ENCODE measurements at regions not wholly inside any gene's neighbourhood (a gene's known extent, or its start where the extent isn't known, plus 50 kb on each side); places are given as distances from the start of the nearest gene placed in this dataset.

GRCh38 chr7:131944556-131945069, 388.2 kb upstream of the PODXL start:
- no peaks in the 10 kb centered on the region for H3K36me3 ChIP-seq (ENCODE audit: control insufficient read depth, insufficient read depth, low read length)

More at GRCh38 chr7:131944556-131945069, 388.2 kb upstream of the PODXL start:
- TF ChIP-seq TRIM28 (IDR thresholded peaks at IDR 0.05) (no peak), RBM17 (IDR thresholded peaks at IDR 0.05; ENCODE audit: borderline replicate concordance, low read depth, low read length) (no peak), HMG20B (CRISPR knock-in tag; IDR thresholded peaks at IDR 0.05) (no peak), FOXP1 (CRISPR knock-in tag; IDR thresholded peaks at IDR 0.05) (no peak), NR1H2 (CRISPR knock-in tag; IDR thresholded peaks at IDR 0.05) (no peak), FOXK2 (conservative IDR thresholded peaks at IDR 0.05 in 1 of 2, IDR thresholded peaks at IDR 0.05 in 1 of 2; ENCODE audit: low read depth in 2 of 2) (no peak), PHB (CRISPR knock-in tag; IDR thresholded peaks at IDR 0.05) (no peak), BACH1 (tag; IDR thresholded peaks at IDR 0.05) (no peak), ZNF124 (CRISPR knock-in tag; IDR thresholded peaks at IDR 0.05) (no peak), THRAP3 (IDR thresholded peaks at IDR 0.05; ENCODE audit: borderline replicate concordance) (no peak), SRSF7 (optimal IDR thresholded peaks at IDR 0.05; ENCODE audit: low read depth, low read length) (no peak), TCF7 (IDR thresholded peaks at IDR 0.05; ENCODE audit: borderline replicate concordance) (no peak), RNF2 (IDR thresholded peaks at IDR 0.05) (no peak), ZNF224 (CRISPR knock-in tag; IDR thresholded peaks at IDR 0.05) (no peak), ZNF707 (CRISPR knock-in tag; conservative IDR thresholded peaks at IDR 0.05) (no peak), WHSC1 (IDR thresholded peaks at IDR 0.05; ENCODE audit: low read length) (no peak), NR2C2 (CRISPR knock-in tag; IDR thresholded peaks at IDR 0.05) (no peak), NR2C2 (tag; IDR thresholded peaks at IDR 0.05) (no peak)
- TF ChIP-seq, protein P1, sequence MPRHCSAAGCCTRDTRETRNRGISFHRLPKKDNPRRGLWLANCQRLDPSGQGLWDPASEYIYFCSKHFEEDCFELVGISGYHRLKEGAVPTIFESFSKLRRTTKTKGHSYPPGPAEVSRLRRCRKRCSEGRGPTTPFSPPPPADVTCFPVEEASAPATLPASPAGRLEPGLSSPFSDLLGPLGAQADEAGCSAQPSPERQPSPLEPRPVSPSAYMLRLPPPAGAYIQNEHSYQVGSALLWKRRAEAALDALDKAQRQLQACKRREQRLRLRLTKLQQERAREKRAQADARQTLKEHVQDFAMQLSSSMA (CRISPR knock-in tag; IDR thresholded peaks at IDR 0.05) = no peak
- TF ChIP-seq, protein P2, sequence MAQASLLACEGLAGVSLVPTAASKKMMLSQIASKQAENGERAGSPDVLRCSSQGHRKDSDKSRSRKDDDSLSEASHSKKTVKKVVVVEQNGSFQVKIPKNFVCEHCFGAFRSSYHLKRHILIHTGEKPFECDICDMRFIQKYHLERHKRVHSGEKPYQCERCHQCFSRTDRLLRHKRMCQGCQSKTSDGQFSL (CRISPR knock-in tag; IDR thresholded peaks at IDR 0.05) = no peak
- TF ChIP-seq, protein P2 (tag; IDR thresholded peaks at IDR 0.05) = no peak
- BruUV-seq (replicated peaks) = no TSS peak
- Histone ChIP-seq H3K27me3 (ENCODE audit: control insufficient read depth in 2 of 2, insufficient read depth in 2 of 2, low read length in 2 of 2) (peaks cover 0 to 43% of the 10 kb centered on the region in 2 experiments; a peak in 3 of 5 replicates), H3K27ac (ENCODE audit: extremely low read depth, low read depth, low read length) (no peak overlapping the region), H3K4me1 (replicated peaks in 1 of 2; ENCODE audit: control insufficient read depth in 2 of 2, insufficient read depth in 2 of 2, low read length in 2 of 2) (peaks cover 0 to 7% of the 10 kb centered on the region in 2 experiments; a peak in 1 of 5 replicates), H3K4me3 (no peak overlapping the region), H3K9me1 (ENCODE audit: control insufficient read depth, insufficient read depth, low read length) (no peaks in the 10 kb centered on the region), H2AFZ (ENCODE audit: low read depth, low read length) (no peak overlapping the region), H4K20me1 (replicated peaks; ENCODE audit: control insufficient read depth, insufficient read depth, low read length) (peaks cover 9% of the 10 kb centered on the region; the same call in 1 of the 2 replicates), H3K4me2 (ENCODE audit: insufficient read depth, low read length) (no peak overlapping the region), H3K9me3 (replicated peaks; ENCODE audit: control insufficient read depth, insufficient read depth, low read depth, low read length) (no peaks in the 10 kb centered on the region), H3K9ac (ENCODE audit: insufficient read depth in 1 of 2, low read depth in 2 of 2, low read length in 2 of 2) (0 out of 4 replicates have a peak overlapping the region, but pooled peaks of 1 of the 2 experiments have one; percentile 8), H3K79me2 (ENCODE audit: control insufficient read depth, insufficient read depth, low read length) (no peaks in the 10 kb centered on the region)
- FAIRE-seq (no peak), DNase-seq (ENCODE audit: extremely low read depth in 1 of 4, low spot score in 3 of 4) (no peak), ATAC-seq (no peak)
- WGBS (ENCODE audit: insufficient coverage, low coverage, missing lambda C conversion rate) = 2% methylated on average over 8 of the region's 8 CpGs
- POLR2A ChIA-PET = interaction anchor here (1.5 kb wide), 1 partner anchor 9 kb away, joined by 3 read pairs; no protein-coding TSS in a partner anchor
- intact Hi-C loops (cut with micrococcal nuclease) (loop anchor here (2.0 to 10.0 kb wide), 5 partner anchors 103 to 638 kb away; no protein-coding TSS in a partner anchor), in situ Hi-C loops (cut with MboI) (no loop called here)
- CTCF ChIA-PET (ENCODE audit: low intra/inter-chr PET ratio) = interaction anchor here (1.0 to 3.3 kb wide), 3 partner anchors 16 to 636 kb away, joined by 3 to 13 read pairs (median 4); no protein-coding TSS in a partner anchor
